Smooth muscle cell (in vitro differentiated cells): ENCODE measurements at regions not wholly inside any gene's neighbourhood (a gene's known extent, or its start where the extent isn't known, plus 50 kb on each side); places are given as distances from the start of the nearest gene placed in this dataset.

Experiments
- DNase-seq: peaks from one replicate; lab custom pipeline; 2025; ENCODE audit not compliant: unreplicated experiment; lab: John Stamatoyannopoulos, UW
- H2AFZ ChIP-seq: fragments of 200-600 bp; sonication (generic); 2 replicates; pipeline ENCODE4 v1.6.0; 2016; ENCODE audit warnings: antibody characterized with exemption, low read depth, mild to moderate bottlenecking
- H3F3A ChIP-seq: fragments of 200-600 bp; sonication (generic); 2 replicates; pipeline ENCODE4 v1.6.0; 2017; ENCODE audit warnings: antibody characterized with exemption, low read depth
- H3K27ac ChIP-seq: fragments of 200-600 bp; sonication (generic); 2 replicates; pipeline ENCODE4 v1.5.1; 2016; ENCODE audit warnings: low read depth, mild to moderate bottlenecking
- H3K27me3 ChIP-seq: fragments of 200-600 bp; sonication (generic); 2 replicates; pipeline ENCODE4 v1.6.1; 2016; ENCODE audit warnings: low read depth, mild to moderate bottlenecking
- H3K36me3 ChIP-seq: fragments of 200-600 bp; sonication (generic); 2 replicates; pipeline ENCODE4 v1.5.1; 2016; ENCODE audit warnings: low read depth
- H3K4me1 ChIP-seq: fragments of 200-600 bp; sonication (generic); 2 replicates; pipeline ENCODE4 v1.5.1; 2016; ENCODE audit warnings: low read depth
- H3K4me2 ChIP-seq: fragments of 200-600 bp; sonication (generic); 2 replicates; pipeline ENCODE4 v1.6.0; 2016; ENCODE audit warnings: mild to moderate bottlenecking
- H3K4me3 ChIP-seq: fragments of 200-600 bp; sonication (generic); 2 replicates; pipeline ENCODE4 v1.5.1; 2016; ENCODE audit warnings: mild to moderate bottlenecking
- H3K79me2 ChIP-seq: fragments of 200-600 bp; sonication (generic); 2 replicates; pipeline ENCODE4 v1.6.0; 2016; ENCODE audit warnings: low read depth, mild to moderate bottlenecking
- H3K9ac ChIP-seq: fragments of 200-600 bp; sonication (generic); 2 replicates; pipeline ENCODE4 v1.6.0; 2016; ENCODE audit warnings: low read depth
- H3K9me3 ChIP-seq: fragments of 200-600 bp; sonication (generic); replicated peaks from 2 replicates; pipeline ENCODE4 v1.5.1; 2016; ENCODE audit warnings: low read depth
- H4K20me1 ChIP-seq: fragments of 200-600 bp; sonication (generic); 2 replicates; pipeline ENCODE4 v1.6.0; 2016; ENCODE audit warnings: low read depth
- CTCF ChIP-seq: fragments of 200-600 bp; sonication (generic); IDR thresholded peaks from 2 replicates; pipeline ENCODE4 v1.5.1; 2017; ENCODE audit warnings: borderline replicate concordance, mild to moderate bottlenecking, antibody characterized with exemption; ENCODE audit not compliant: insufficient read depth, poor library complexity, severe bottlenecking
- WGBS: methylation state at CpG from one replicate; pipeline ENCODE4 v1.1.7; 2016; ENCODE audit warnings: low lambda C conversion rate; 5-methylcytosine and 5-hydroxymethylcytosine counted together

- H2AFZ ChIP-seq = peak overlapping the region; percentile 68
Observed at GRCh38 chr1:98027103-98027705, 106.4 kb upstream of the DPYD start.

GRCh38 chr1:98025858-98026257 lies 105.0 kb upstream of the DPYD start:
- DNase-seq = no peak
- Histone ChIP-seq H3K4me3 (no peak overlapping the region), H3K36me3 (no peaks in the 10 kb centered on the region), H3K79me2 (no peaks in the 10 kb centered on the region), H3K27me3 (no peaks in the 10 kb centered on the region), H4K20me1 (no peaks in the 10 kb centered on the region), H3F3A (no peaks in the 10 kb centered on the region), H2AFZ (no peak overlapping the region), H3K4me1 (no peaks in the 10 kb centered on the region), H3K4me2 (no peak overlapping the region), H3K27ac (no peak overlapping the region), H3K9me3 (no peaks in the 10 kb centered on the region), H3K9ac (no peak overlapping the region)
- WGBS = 79% methylated on average over 3 of the region's 3 CpGs
- TF ChIP-seq CTCF = no peak

More at GRCh38 chr1:98027103-98027705, 106.4 kb upstream of the DPYD start:
- Histone ChIP-seq H3K4me2 (no peak overlapping the region), H3K9me3 (no peaks in the 10 kb centered on the region), H3K9ac (no peak overlapping the region), H3K79me2 (no peaks in the 10 kb centered on the region), H3K36me3 (no peaks in the 10 kb centered on the region), H4K20me1 (no peaks in the 10 kb centered on the region), H3F3A (no peaks in the 10 kb centered on the region), H3K27me3 (no peaks in the 10 kb centered on the region), H3K27ac (no peak overlapping the region), H3K4me1 (no peaks in the 10 kb centered on the region), H3K4me3 (no peak overlapping the region)
- WGBS = 96% methylated on average over 2 of the region's 2 CpGs
- no peak for TF ChIP-seq CTCF
- DNase-seq = no peak

- Histone ChIP-seq H3K4me3 (no peak overlapping the region), H3K4me1 (no peaks in the 10 kb centered on the region), H3K79me2 (no peaks in the 10 kb centered on the region), H3K4me2 (no peak overlapping the region), H3F3A (no peaks in the 10 kb centered on the region), H3K27me3 (no peaks in the 10 kb centered on the region), H3K36me3 (no peaks in the 10 kb centered on the region), H4K20me1 (no peaks in the 10 kb centered on the region), H2AFZ (no peak overlapping the region), H3K9me3 (no peaks in the 10 kb centered on the region), H3K27ac (no peak overlapping the region), H3K9ac (no peak overlapping the region)
- no peak for TF ChIP-seq CTCF
- WGBS = 90% methylated on average over 3 of the region's 3 CpGs
- no peak for DNase-seq
Observed at GRCh38 chr1:98021126-98021525, 100.3 kb upstream of the DPYD start.

GRCh38 chr1:98019747-98020146 lies 98.9 kb upstream of the DPYD start:
- H3K27ac ChIP-seq = no peak overlapping the region
- DNase-seq = no peak
- H4K20me1 ChIP-seq = no peaks in the 10 kb centered on the region
- no peaks in the 10 kb centered on the region for H3K27me3 ChIP-seq
- no peak overlapping the region for H3K4me3 ChIP-seq
- H2AFZ ChIP-seq = no peak overlapping the region
- 77% methylated on average over 2 of the region's 2 CpGs for WGBS
- no peaks in the 10 kb centered on the region for H3K4me1 ChIP-seq
- no peaks in the 10 kb centered on the region for H3K9me3 ChIP-seq
- H3K9ac ChIP-seq = no peak overlapping the region
- H3K36me3 ChIP-seq = no peaks in the 10 kb centered on the region
- no peaks in the 10 kb centered on the region for H3F3A ChIP-seq
- no peak overlapping the region for H3K4me2 ChIP-seq
- H3K79me2 ChIP-seq = no peaks in the 10 kb centered on the region
- TF ChIP-seq CTCF = no peak
